AG09319 (cell line): ENCODE measurements at regions not wholly inside any gene's neighbourhood (a gene's known extent, or its start where the extent isn't known, plus 50 kb on each side); places are given as distances from the start of the nearest gene placed in this dataset.

ENCODE experiments used
- DNase-seq: peaks from one replicate; pipeline ENCODE4 v3.0.0-alpha.2; 2010; ENCODE audit warnings: low read depth; ENCODE audit errors: extremely low read depth
- CTCF ChIP-seq: IDR thresholded peaks from 2 replicates; pipeline ENCODE4 v1.5.1; 2011; ENCODE audit warnings: low read depth, mild to moderate bottlenecking, inconsistent platforms, low read length, moderate library complexity

GRCh38 chr10:60535427-60535826, 145.8 kb upstream of the ANK3 start:
- TF ChIP-seq CTCF: no peak
- no peak for DNase-seq

- no peak for DNase-seq
These were observed 145.2 kb upstream of the ANK3 start for GRCh38 chr10:60534761-60535389.

GRCh38 chr10:60532696-60533468, 143.2 kb upstream of the ANK3 start:
- no peak for TF ChIP-seq CTCF
- DNase-seq: no peak

More at GRCh38 chr10:60534761-60535389, 145.2 kb upstream of the ANK3 start:
- TF ChIP-seq CTCF: no peak

- TF ChIP-seq CTCF: no peak
- DNase-seq: no peak
These were observed 141.3 kb upstream of the ANK3 start for GRCh38 chr10:60531006-60531405.

- DNase-seq: no peak
- TF ChIP-seq CTCF: no peak
These were observed 138.0 kb upstream of the ANK3 start for GRCh38 chr10:60527676-60528075.

- no peak for TF ChIP-seq CTCF
- DNase-seq: no peak
These were observed 136.3 kb upstream of the ANK3 start for GRCh38 chr10:60525716-60526585.
